GM19023 (cell line): ENCODE measurements at regions not wholly inside any gene's neighbourhood (a gene's known extent, or its start where the extent isn't known, plus 50 kb on each side); places are given as distances from the start of the nearest gene placed in this dataset.

Experiments
- ATAC-seq: cut with Tn5 transposase; IDR thresholded peaks from one replicate; pipeline ENCODE4 v1.9.1; 2021; ENCODE audit warnings: mild to moderate bottlenecking, moderate library complexity; ENCODE audit not compliant: unreplicated experiment

- no peak for ATAC-seq
Observed at GRCh38 chr7:153430931-153431330, 621.3 kb upstream of the DPP6 start.

- ATAC-seq, result no peak
Observed at GRCh38 chr7:153432063-153432462, 620.1 kb upstream of the DPP6 start.

- ATAC-seq, result no peak
Observed at GRCh38 chr7:153433223-153433622, 619.0 kb upstream of the DPP6 start.

GRCh38 chr7:153440715-153441114 lies 611.5 kb upstream of the DPP6 start:
- ATAC-seq, result no peak

GRCh38 chr7:153443032-153443701 lies 609.0 kb upstream of the DPP6 start:
- ATAC-seq, result no peak

GRCh38 chr7:153444641-153445040 lies 607.6 kb upstream of the DPP6 start:
- ATAC-seq, result no peak

- ATAC-seq, result no peak
Observed at GRCh38 chr7:153445641-153446040, 606.6 kb upstream of the DPP6 start.

- no peak for ATAC-seq
Observed at GRCh38 chr7:153446490-153446889, 605.7 kb upstream of the DPP6 start.

- no peak for ATAC-seq
Observed at GRCh38 chr7:153447011-153447410, 605.2 kb upstream of the DPP6 start.

GRCh38 chr7:153452661-153453060 lies 599.5 kb upstream of the DPP6 start:
- no peak for ATAC-seq

- no peak for ATAC-seq
Observed at GRCh38 chr7:153454306-153454705, 597.9 kb upstream of the DPP6 start.

- no peak for ATAC-seq
Observed at GRCh38 chr7:153457746-153458145, 594.5 kb upstream of the DPP6 start.

GRCh38 chr7:153470004-153470671 lies 582.1 kb upstream of the DPP6 start:
- ATAC-seq, result no peak

GRCh38 chr7:153472516-153472915 lies 579.7 kb upstream of the DPP6 start:
- no peak for ATAC-seq

- no peak for ATAC-seq
Observed at GRCh38 chr7:153473185-153473584, 579.0 kb upstream of the DPP6 start.

GRCh38 chr7:153475239-153475638 lies 577.0 kb upstream of the DPP6 start:
- ATAC-seq, result no peak

GRCh38 chr7:153476166-153476565 lies 576.0 kb upstream of the DPP6 start:
- ATAC-seq, result no peak

- no peak for ATAC-seq
Observed at GRCh38 chr7:153496257-153496656, 555.9 kb upstream of the DPP6 start.

GRCh38 chr7:153503093-153503492 lies 549.1 kb upstream of the DPP6 start:
- ATAC-seq, result no peak

- no peak for ATAC-seq
Observed at GRCh38 chr7:153504288-153505075, 547.7 kb upstream of the DPP6 start.

- ATAC-seq, result no peak
Observed at GRCh38 chr7:153507885-153508284, 544.3 kb upstream of the DPP6 start.

GRCh38 chr7:153509768-153510167 lies 542.4 kb upstream of the DPP6 start:
- ATAC-seq, result no peak
